AG09319 (cell line): ENCODE measurements at regions not wholly inside any gene's neighbourhood (a gene's known extent, or its start where the extent isn't known, plus 50 kb on each side); places are given as distances from the start of the nearest gene placed in this dataset.

Experiments used
- DNase-seq: peaks from one replicate; pipeline ENCODE4 v3.0.0-alpha.2; 2010; ENCODE audit warnings: low read depth; ENCODE audit errors: extremely low read depth
- TF ChIP-seq, protein P1 (sequence below): IDR thresholded peaks from 2 replicates; pipeline ENCODE4 v1.5.1; 2011; ENCODE audit warnings: low read depth, mild to moderate bottlenecking, inconsistent platforms, low read length, moderate library complexity

- no peak for DNase-seq
- TF ChIP-seq, protein P1, sequence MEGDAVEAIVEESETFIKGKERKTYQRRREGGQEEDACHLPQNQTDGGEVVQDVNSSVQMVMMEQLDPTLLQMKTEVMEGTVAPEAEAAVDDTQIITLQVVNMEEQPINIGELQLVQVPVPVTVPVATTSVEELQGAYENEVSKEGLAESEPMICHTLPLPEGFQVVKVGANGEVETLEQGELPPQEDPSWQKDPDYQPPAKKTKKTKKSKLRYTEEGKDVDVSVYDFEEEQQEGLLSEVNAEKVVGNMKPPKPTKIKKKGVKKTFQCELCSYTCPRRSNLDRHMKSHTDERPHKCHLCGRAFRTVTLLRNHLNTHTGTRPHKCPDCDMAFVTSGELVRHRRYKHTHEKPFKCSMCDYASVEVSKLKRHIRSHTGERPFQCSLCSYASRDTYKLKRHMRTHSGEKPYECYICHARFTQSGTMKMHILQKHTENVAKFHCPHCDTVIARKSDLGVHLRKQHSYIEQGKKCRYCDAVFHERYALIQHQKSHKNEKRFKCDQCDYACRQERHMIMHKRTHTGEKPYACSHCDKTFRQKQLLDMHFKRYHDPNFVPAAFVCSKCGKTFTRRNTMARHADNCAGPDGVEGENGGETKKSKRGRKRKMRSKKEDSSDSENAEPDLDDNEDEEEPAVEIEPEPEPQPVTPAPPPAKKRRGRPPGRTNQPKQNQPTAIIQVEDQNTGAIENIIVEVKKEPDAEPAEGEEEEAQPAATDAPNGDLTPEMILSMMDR, result no peak
These were observed 247.9 kb upstream of the HTR2A start for GRCh38 chr13:47144782-47145181.

DNA sequence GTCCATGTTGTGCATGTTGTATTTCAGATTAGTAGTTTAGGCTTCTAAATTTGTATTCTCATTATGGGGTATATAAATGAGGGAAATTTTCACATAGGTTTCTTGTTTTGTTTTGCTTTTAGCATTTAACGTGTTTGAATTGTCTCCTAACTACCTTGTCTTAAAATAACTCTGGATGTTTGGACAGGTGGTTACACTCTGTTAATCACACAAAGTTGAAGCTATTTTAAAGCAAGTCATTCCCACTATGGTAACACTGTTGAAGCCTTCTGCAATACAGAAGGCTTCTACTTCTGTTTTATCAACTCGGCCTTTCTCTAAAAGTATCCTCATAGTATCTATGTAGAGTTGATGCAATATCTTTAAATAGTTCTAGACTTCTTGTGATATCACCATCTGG is 245.3 kb upstream of the HTR2A start:
- DNase-seq, result no peak

GRCh38 chr13:47139519-47139918 is 242.7 kb upstream of the HTR2A start:
- TF ChIP-seq, protein P1, result no peak
- no peak for DNase-seq

More for the DNA sequence above, 245.3 kb upstream of the HTR2A start:
- TF ChIP-seq, protein P1, result no peak

DNA sequence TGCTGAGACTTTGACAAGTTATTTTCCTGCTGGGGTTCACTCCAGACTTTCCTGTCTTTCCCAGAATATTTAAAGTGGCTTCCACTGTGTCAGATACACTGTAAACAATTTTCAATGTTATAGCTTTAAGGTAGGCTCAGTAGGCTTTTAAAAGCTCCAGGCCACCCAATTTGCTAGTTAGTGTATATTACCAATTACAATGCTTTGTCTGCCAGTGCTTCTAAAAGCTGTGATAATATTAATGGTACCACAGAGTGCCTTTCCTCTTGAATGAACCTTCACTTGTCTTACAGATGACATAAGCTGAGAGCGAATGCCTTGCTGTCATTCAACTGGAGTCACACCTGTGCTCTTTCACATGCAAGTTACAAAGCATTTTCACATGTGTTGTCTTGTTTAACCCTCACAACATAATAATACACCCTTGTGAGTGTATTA is 239.7 kb upstream of the HTR2A start:
- no peak for DNase-seq
- TF ChIP-seq, protein P1, result no peak

- no peak for DNase-seq
- TF ChIP-seq, protein P1, result no peak
These were observed 239.1 kb upstream of the HTR2A start for GRCh38 chr13:47135800-47136503.

DNA sequence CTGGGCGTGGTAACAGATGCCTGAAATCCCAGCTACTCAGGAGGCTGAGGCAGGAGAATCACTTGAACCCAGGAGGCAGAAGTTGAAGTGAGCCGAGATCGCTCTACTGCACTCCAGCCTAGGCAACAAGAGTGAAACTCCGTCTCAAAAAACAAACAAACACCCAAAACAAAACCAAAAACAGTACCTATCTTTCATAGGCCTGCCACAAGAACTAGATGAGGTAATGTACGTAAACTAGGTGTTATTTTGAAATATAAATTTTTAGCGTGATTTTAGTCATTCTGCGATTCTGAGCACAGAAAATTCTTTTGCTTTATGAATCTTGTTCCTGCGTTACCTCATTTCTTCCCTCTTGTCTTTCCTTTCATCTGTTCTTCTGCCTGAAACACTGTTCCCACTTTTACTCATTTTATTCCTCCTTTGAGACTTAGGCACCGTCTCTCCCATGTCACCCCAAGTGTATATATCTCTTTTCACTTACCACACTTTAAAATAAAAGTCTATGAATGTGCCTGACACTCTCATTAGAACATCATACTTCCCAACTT is 238.2 kb upstream of the HTR2A start:
- DNase-seq, result no peak
- TF ChIP-seq, protein P1, result no peak

DNA sequence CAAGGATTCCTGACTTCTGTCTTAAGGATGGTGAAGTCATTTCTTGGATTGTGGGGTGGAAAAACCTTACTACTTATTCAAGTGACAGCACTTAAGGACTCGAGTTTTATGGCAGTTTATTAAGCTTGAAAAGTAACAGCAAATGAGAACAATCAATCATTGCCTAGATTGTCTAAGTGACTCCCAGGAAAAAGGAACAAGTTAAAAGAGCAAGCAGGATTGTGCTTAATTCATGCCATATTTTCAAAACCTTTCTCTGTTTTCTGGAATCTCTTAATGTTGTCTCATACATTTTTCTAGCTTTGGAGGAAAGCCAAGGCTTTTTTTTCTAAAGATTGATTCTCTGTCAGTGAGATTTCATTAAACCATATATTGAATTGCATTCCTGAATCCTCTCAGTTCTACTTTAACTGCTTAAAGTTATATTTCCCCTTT is 236.2 kb upstream of the HTR2A start:
- TF ChIP-seq, protein P1, result no peak
- no peak for DNase-seq
